Stimulated activated CD8-positive, alpha-beta memory T cell treated with anti-CD3 and anti-CD28 coated beads, Interleukin-2, amount 100 ng/mL, for 48 hours (primary cell): ENCODE measurements at regions not wholly inside any gene's neighbourhood (a gene's known extent, or its start where the extent isn't known, plus 50 kb on each side); places are given as distances from the start of the nearest gene placed in this dataset.
"Not testable (repeated sequence)": the region's sequence is repeated elsewhere in the genome, so short reads cannot be mapped to it uniquely, and the experiment has no call there.

Experiments used
- DNase-seq, 2 donors: peaks; one replicate each; pipeline ENCODE4 v3.0.0-alpha.2; 2020; ENCODE audit warnings: low read depth in 2 of 2

DNA sequence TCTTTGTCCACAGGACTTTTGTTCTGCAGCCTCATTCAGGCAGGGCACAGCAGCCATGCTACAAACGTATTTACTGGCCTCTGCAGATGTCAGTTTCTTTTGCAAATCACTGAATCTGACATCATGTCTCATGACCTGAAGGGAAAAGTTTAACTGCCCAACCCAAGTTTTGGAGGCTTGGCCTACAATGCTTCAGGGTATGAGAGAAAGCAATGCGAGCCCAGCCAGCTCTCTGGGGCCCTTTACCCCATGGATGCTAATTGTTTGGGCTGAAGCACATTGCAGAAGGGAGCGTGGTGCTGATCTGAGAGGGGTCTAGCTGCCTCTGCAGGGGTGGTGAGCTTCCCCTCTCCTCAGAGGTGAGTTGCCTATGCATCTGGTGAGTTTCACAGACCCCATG lies 179.9 kb upstream of the CXCL12 start:
- DNase-seq: no peak

DNA sequence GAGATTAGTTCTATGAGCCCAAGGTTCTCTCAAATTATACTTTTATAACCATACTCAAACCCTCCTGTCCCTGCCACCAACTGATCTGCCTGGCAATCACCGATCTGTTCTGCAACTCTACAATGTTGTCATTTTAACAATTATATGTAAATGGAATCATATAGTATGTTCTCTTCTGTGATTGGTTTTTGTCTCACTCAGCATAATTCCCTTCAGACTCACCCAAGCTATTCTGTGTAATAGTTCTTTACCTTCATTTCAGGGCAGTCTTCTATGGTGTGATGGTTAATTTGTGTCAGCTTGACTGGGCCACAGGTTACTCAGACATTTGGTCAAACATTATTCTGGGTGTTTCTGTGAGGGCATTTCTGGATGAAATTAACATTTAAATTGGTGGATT lies 181.9 kb upstream of the CXCL12 start:
- no peak for DNase-seq

DNA sequence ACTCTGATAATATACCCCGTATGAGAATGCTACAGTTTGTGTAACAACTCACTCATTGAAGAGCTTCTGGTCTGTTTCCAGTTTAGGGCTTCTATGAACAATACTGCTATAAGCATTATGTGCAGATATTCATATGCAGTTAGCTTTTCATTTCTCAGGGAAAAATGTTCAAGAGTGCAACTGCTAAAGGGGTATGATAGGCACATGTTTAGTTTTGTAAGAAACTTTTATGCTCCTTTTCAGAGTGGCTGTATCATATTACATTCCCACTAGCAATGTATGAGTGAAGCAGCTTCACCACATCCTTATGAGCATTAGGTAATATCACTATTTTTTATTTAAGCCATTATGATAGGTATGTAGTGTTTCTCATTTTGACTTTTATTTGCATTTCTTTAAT lies 182.6 kb upstream of the CXCL12 start:
- DNase-seq: no peak

DNA sequence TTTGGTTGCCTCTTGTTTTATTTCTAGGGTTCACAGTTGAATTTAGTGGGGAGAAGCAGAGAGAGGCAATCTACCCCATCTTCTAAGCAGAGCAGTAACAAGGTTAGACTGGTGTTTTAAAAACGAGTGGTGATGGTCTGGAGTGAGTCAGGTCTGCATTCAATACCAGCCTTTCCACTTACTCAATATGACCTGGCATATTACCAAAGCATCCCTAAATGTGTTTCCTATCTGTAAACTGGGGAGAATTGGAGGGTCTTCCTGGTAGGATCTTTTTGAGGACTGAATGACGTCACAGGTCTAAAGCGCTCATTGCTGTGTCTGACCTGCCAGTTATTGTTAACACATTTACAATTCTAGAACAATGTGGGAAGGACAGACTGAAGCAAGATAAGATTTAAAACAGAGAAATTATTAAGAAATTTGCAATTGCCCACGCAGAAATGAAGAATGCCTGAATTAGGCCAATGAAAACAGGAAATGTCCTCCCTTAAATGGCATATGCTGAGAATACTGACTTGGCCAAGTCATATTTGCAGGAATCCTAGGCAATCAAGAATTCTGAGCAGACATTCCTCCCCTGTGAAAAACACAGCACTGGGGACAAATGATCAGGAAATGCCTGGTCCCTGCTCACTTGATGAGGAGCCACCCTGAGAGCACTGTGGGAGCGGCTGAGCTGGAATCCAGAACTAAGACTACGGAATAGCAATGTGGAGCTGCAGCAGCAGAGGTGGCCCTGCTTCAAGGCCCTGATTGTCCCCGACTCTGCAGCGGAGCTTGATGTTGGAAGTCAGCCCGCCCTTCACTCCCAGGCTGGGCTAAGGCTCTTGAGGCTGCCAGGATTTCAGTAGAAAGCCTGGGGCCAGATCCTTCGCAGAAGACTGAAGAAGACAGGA lies 184.5 kb upstream of the CXCL12 start:
- no peak for DNase-seq

DNA sequence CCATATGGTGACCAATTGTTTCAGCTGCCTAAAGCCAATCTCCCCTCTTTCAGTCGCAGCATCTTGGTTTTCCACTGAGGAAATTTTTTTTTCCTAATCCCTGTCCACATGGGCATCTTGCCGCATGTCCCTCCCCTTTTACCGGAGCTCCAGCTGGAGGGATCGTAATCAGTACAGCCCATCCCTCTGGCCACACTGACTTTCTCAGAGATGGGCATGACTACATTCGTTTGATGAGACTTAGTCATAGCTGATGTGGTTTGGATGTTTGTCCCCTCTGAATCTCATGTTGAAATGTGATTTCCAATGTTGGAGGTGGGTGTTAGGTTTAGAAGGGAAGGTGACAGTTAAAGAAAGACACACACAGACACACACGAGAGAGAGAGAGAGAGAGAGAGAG lies 186.8 kb upstream of the CXCL12 start:
- no peak for DNase-seq

DNA sequence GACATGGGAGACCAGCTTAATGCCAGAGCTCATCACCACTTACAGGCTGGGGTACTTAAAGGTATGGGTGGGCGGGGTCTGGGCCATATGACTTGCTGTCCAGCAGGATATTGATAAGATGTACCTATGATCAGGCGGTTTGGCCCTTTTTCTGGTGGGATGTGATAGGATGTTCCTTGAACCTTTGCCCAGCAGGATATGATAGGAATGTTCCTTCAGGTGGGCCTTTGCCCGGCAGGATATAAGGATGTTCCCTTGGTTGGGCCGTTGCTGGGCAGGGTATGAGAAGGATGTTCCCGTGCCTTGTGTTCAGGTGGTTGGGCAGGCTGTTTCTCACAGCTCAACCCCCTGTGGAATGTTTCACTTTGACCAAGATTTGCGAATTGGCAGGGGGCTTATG lies 187.2 kb upstream of the CXCL12 start:
- no peak for DNase-seq

DNA sequence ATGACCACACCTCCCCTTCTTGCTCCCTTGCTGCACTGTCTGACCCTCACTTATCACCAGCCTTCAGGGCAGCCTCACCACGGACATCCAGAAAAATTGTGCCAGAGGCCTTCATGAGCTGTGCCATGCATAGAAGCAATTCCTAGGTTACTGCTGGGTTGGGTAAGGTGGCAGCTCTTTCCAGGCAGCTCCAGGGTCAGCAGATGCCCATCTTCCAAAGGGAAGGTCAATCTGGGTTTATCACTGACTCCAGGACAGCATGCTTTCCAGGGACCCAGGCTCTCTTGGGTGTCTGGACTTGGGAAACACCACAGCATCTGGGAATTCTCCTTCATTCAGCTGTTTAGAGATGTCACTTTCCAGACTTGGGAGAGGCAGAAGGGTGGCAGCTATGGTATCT lies 188.9 kb upstream of the CXCL12 start:
- no peak for DNase-seq

DNA sequence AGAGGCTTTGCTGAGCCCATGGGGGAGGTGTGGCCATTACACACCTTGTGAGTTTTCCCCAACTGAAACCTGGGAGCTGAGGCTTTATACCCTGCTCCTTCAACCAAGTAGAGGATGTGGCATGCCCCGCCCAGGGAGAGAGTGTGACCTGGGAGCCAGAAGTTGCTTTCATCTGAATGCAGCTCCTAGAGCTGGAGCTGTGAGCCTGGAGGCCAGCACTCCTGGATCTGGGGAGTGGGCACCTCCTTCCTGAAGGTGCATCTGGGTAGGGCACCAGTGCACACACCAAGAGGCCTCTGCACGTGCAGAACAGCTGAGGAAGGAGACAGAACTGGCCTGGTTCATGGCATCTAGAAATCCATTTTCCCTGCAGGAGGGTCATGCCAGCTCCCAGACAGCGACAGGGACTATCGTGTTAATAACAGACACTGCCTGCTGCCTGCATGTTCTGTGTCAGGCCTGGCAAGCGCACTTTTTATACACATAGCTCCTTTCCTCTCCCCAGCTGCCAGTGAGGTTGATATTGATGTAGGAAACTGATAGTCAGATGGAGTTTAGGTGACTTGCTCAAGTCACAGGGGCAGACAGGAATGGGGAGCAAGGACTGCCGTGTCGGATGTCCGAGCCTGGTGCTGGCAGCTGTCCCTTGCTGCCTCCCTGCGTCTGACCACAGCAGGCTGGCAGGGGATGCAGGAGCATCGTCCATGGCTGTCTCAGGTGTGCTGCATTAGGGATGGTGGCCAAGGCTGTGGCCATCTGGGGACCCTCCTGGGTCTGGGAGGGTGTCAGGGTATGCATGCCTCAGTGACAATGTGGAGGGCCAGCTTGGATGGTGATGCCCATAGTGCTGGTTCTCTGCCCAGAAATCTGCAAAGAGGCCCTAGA lies 189.9 kb upstream of the CXCL12 start:
- no peak for DNase-seq

DNA sequence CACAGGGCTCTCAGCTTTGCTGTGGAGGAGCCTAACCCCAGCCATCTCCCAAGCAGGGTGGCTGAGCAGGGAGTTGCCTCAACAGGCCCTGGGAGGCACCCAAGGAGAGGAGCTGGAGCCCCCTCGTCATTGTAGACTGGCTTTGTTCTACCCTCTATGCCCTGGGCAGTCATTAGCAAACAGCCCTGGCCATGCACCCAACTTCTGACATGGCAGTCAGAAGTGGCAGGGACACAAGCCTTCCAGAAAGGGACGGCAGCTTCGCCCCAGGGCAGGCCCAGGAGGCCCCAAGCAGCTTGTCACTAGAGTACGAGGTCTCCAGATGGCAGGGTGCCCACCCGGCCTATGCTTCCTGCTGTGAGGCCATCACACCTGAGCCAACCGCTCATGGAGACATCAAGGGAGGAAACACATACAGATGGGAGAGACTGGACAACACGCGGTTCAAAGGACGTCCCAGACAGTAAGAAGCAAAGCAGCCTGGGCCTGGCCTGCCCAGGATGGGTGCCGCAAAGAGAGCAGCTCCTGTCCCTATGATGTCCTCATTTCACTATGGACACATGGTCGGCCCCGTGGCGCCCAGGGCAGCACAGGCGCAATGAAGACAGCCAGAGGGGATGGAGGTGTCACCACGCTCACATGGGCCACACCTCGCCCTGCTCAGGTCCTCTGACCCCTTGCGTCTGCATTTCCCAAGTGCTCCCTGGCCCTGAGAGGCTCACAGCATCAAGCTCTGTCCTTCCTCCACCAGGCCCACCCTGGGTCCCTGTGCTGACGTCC lies 190.9 kb upstream of the CXCL12 start:
- DNase-seq: no peak

DNA sequence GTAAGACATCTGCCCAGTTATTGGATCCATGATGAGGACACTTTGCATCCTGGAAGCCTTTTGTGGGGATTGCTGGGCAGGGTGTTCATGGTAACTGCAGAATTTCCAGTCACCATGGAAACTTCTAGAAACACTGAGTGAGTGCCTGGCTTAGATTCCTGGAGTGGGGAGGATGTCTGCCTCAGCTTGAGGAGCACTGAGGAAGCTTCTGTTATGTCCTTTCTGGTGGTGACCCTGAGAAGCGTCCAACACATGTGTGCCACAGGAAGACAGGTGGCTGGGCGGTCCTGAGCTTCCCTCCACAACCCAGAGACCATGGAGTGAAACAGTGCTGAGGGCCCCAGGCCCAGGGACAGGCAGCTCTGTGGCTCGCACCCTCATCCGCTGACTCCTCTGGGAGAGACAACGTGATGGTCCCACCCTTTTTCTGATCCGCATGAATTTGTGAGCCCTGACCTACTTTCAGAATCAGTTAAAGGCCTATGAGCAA lies 191.8 kb upstream of the CXCL12 start:
- no peak for DNase-seq

DNA sequence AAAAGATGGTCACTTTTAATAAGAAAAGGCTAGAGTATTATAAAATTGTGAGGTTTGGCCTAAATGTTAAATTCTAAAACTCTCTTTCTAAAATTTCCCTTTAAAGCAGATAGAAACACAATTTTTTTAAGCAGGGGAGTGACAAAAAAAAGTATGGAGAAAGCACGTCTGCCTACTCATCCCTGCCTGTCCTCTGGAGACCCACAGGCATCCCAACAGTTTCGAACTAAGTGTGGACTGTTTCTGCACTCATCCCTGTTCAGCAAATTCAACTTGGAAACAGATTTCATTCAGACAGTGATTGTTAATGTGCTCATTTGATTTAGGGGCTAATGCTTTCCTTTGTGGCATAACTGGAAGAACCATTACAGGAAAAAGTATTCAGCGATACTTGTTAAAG lies 192.6 kb upstream of the CXCL12 start:
- DNase-seq: no peak

DNA sequence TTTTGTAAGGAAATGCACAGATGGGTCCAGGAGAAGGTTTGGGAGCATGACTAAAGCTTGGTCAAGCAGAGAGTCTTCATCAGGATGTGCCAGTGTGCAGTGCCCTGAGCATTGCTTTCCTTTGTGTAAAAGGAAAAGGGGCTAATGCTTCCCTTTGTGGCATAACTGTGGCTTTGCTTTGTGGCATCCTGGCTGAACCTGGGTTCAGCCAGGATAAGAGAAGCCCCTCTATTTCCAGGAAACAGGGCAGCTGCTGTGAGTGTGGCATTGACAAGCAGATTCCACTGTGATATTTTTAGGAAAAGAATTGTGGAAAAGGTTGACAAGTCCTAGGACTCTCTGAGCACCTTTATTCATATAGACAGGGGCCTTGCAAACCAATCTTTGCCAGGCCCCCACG lies 193.4 kb upstream of the CXCL12 start:
- no peak for DNase-seq

DNA sequence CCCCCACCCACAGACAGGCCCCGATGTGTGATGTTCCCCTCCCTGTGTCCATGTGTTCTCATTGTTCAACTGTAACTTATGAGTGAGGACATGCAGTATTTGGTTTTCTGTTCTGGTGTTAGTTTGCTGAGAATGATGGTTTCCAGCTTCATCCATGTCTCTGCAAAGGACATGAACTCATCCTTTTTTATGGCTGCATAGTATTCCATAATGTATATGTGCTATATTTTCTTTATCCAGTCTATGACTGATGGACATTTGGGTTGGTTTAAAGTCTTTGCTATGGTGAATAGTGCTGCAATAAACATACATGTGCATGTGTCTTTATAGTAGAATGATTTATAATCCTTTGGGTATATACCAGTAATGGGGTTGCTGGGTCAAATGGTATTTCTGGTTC lies 194.1 kb upstream of the CXCL12 start:
- DNase-seq: not testable (repeated sequence)

DNA sequence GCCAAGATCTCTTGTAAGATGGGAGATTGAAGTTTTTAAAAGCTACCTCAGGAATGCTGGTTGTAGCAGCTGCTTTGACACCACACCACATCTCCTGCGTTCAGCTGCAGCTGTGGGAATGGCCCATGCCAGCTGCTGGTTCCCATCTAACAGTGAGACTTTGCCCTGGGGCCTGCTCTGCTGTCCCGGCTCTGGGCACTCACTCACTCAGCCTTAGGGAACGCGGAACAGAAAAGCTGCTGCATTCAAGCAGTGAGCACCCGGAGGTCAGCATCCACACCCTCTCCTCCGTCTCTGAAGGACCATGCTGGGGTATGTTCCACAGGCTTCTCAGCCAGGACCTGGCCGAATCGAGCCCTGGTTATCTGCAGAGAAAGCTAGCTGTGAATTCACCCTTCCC lies 197.1 kb upstream of the CXCL12 start:
- DNase-seq: no peak

DNA sequence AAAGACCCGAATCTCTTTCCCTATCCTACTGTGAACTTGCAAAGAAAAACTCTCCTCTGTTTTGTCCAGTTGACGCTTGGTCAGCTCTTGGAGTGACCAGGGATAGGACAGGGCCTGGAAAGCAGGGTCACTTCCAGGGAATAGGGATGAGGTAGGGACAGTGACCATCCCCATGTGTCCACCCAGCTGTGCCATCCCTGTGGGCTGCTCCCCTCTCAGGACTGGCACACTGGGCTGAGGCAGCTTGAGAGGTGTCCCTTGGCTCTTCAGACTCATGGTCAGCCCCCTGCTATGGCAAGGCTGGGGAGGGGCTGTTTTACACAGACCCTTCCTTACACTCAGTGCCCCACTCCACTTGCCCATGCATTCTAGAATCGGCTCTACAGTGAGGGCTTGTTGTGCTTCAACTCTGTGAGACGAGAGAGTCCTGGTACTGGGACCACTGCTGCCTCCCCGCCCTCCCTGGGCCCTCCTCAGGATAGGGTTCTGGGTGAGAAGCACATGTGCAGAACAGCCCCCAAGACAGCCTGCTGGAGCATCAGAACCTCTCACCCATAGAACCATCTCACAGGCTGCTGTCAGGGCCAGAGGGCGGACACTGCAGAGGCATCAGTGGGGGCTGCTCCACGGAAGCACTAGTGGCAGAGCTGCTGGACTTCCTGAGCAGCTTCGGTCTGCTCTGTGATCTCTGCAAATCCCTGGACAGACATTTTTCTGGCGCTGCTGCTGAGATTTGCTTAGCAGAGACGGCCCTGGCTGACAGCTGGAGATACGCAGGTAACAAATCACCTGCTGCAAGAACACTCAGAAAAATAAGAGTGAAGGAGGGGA lies 202.8 kb upstream of the CXCL12 start:
- DNase-seq: no peak

DNA sequence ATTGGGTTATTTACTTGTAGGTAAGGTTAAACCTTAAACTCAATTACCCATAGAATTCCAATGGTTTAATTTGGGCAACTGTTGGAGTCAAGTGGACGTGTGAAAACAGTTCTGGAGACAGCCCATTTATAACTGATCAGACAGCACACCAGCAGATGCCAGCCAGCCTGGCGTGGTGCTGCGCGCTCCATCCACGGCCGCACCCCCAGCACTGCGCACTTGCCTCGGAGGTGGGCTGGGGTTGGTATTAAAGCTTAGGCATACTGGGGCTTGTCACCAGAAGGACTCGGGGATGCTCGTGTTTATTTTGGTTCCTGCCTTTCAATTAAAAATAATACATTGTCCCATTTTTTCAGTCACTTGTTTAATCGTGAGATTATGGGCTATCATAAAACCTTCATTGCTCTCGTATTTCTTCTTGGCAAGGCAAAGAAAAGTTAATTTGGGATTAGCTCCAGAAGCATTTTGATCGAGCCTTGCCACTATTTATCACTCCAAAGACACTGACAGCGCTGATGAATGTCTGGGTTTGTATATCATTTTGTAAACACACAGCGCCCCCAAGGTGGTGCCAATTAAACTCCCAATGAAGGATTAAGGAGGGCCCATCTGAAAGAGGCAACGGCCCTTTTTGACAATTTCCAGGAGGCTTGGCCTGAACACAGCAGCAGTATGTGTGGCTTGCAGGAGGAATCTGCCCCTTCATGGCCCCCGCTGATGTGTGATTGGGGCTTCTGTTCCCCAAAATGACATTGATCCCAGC lies 204.5 kb upstream of the CXCL12 start:
- no peak for DNase-seq

DNA sequence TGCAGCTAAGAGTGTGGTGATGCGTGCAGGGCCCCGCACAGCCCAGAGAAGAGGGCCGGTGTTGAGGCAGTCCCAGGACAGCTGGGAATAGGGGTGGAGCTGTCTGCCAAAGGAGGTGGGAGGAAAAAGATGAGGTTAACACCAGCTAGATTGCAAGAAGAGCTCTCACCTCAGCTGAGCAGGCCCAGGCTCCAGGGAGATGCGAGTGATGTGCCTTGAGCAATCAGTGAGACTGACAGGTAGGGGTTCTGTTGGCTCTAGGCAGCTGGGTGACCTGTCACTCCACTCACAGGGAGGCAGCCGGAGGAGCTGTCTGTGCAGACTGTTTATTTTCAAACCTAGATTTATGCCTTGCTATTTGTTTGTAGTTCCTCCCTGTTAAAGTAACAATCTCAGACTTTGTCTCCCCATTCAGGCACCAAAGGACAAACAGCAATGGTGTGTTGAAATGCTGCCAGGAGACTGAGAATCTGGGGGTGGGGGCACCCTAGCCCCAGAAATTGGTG lies 205.1 kb upstream of the CXCL12 start:
- no peak for DNase-seq

DNA sequence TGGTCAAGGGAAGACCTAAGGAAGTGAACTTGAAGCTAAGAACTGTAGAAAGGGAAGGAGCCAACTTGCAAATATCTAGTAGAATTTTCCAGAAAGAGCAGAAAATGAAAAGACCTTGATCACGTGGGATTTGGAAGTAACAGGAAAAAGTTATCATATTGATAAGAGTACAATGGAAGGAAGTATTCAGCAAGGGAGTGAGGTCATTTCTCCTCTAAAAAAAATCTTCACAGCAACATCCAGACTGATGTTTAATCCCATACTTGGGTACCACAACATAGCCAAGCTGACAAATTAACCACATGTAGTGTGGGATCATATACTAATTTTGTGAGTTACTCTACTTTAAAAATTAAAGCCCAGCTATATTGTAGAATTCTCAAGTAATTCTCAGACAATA lies 207.0 kb upstream of the CXCL12 start:
- no peak for DNase-seq

DNA sequence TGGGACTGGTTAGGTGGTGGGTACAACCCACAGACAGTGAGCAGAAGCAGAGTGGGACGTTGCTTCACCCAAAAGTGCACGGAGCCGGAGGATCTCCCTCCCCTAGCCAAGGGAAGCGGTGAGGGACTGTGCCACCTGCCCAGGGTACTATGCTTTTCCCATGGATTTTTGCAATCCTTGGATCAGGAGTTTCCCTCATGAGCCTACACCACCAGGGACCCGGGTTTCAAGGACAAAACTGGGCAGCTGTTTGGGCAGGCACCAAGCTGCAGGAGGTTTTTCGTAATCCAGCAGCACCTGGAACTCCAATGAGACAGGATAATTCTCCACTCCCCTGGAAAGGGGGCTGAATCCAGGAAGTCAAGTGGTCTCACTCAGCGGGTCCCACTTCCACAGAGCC lies 209.1 kb upstream of the CXCL12 start:
- no peak for DNase-seq

DNA sequence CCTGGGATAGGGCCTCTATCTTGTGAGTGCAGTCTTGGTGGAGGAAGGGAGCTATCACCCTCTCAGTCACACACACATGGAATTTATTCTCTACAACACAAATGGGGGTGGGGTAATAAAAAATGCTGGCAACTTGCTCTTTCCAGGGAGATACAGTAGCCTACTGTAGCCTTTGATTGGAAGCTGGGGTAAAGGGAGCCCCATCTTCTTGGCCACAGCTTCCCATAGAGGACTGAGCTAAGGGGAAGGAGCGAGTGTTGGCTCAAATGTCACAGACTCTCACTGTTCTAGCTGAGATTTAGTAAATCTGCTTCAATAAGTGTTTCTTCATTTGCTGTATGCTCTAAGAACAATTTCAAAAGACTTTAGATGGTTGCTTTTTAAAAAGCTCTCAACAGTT lies 222.2 kb upstream of the CXCL12 start:
- DNase-seq: no peak
